SIG-M5 (cell line): ENCODE measurements at regions not wholly inside any gene's neighbourhood (a gene's known extent, or its start where the extent isn't known, plus 50 kb on each side); places are given as distances from the start of the nearest gene placed in this dataset.
"Not testable (repeated sequence)": the region's sequence is repeated elsewhere in the genome, so short reads cannot be mapped to it uniquely, and the experiment has no call there.

Experiments used
- DNase-seq: peaks from one replicate; lab custom pipeline; 2025; lab: John Stamatoyannopoulos, UW

DNA sequence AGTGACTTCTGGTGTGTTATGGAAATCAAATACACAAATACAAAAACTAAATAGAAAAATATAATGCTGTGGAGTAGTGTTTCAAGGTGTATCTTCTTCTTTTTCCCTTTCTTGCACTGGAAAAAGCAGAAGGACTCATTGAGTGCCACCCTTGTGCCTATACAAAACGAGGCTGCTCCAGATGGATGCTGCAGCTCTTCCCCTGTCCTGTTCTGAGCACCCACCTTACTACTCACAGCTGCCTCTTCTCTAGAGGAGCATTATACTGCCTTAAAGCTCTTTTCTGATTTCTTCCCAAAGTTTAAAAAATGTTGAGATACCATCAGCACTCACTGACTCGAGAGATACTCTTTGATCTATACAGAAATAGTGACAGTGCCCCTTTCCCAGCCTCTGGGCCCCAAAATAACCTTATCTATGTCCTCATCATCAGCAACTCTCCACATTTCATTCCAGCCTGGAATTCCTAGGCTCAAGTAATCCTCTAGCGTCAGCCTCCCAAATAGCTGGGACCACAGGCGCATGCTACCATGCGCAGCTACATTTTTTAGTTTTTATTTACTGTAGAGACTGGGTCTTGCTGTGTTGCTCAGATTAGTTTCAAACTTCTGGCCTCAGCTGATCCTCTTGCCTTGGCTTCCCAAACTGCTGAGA is 1356.1 kb upstream of the NRXN1 start:
- no peak for DNase-seq

DNA sequence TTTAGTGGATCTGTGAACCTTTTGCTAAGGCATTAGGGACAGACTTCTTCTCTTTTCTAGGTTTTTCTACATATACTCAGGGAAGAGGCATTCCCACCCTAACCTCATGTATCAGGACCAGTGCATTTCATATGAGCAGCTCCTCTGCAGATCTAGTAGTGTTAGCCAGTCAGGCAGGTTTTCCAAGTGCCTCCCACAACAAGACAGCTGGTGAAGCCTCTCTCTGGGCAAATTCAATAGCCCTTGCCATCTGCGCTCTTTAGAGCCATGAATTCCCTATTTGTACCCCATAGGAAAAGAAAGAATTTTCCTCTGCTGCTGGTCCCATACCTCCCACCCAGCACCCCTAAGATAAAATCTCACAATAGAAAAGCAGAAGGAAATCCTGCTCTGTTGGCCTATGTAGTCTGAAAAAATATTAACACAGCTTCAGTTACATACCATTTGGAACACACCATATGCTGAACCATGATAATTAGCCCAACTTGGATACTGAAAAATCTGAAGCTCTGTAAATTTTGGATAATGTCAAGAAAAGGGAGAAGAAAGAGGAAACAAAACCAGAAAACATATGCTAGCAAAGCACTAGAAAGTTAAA is 1354.6 kb upstream of the NRXN1 start:
- DNase-seq, result no peak

DNA sequence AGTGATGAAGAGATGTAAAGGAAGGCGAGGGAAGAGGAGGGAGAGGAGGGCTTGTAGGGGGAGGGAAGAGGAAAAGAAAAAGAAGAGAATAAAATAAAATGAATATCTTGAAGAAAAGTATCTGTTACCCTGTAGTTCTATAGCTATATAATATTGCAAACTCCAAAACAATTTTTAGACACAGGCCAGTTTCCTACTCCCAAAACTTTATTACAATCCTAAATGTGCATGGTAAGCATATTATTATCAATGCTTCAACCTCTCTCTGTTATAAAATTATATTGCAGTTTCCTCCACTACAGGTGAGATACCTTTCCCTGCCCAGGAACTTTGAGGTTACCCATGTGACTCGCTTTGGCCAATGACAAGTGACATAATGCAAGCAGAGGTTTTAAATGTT is 1351.6 kb upstream of the NRXN1 start:
- no peak for DNase-seq

DNA sequence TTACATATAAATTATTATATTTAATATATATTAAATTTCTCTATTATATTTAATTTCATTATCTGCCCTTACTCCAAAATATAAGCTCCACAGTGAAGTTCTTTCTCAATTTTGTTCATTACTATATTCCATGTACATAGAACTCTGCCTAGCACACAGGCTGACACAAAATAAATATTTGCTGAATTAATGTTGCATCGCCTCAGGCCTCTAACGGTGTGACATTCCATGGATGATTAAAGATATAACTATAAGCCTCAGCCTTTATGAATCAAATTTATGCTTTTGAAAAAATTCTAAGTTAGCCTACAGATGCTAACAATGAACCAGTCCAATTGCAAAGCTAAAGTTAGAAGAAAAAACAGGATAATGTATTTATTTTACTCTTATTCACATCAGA is 1337.2 kb upstream of the NRXN1 start:
- DNase-seq, result no peak

DNA sequence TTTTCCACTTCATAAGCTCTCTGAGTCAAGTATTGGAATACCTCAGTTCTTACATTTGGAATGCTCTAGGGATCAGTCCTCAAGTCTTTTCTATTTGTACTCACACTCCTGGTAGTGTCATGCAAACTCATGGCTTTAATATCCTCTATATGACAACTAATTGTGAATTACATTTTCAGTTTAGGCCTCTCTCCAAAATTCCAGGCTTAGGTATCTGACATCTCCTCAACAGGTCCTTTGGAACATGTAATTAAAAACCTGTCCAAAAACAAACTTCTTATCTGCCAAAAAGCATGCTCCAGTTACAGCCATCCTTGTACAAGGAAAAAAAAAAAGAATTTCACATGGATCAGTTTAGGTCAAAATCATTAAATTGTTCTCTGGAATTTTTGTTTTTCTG is 1336.2 kb upstream of the NRXN1 start:
- DNase-seq, result no peak

DNA sequence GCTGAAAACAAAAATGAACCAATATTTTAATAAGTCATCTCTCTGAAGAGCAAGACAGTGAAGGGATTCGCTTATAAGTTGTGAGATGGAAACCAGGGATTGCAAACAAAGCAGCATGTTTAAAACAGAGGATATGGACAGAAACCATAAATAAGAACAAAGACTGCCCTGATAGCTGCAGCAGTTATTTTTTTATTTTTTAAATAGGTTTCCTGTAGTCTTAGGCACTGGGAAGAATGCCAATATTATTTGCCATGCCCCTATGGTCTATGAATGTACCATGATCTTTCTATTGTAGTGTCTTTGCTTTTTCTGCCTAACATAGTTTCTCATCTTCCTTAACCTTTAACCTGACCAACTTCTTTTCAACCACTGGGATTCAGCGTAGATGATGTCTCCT is 1334.0 kb upstream of the NRXN1 start:
- DNase-seq, result no peak

DNA sequence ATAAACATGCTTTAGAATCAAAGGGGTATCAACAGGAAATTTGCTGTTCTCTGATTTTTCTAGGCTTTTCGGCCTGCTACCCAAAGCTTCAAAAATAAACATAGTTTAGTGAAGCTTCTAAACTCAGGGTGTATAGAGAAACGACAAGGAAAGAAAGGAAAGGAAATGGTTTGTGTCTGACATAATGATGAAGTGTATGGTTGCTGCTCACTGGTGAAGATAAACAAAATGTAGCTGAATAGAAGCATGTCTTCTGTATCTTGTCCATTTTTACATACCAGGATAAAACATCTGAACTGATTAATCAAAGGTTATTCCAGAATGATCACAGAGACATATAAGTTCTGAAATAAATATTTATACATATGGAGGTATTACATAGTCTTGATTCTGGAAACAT is 1324.6 kb upstream of the NRXN1 start:
- DNase-seq, result no peak

DNA sequence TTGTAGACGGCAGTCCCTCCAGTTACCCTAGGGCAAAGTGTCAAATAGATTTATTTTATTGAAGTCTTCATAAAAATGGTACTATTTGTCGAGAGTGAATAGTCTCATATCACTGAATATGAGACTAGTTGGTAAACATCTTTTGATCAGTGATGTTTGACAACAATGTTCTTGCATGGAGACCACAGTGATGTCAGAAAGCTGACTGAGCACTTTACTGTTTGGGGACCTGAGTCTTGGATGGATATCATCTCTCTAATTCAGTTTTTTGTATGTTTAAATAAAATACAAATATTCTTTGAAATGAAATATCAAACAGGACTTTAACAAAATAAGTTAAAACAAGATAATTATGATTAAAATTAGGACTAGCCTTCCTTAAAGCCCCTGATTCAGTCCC is 1315.4 kb upstream of the NRXN1 start:
- DNase-seq, result no peak

DNA sequence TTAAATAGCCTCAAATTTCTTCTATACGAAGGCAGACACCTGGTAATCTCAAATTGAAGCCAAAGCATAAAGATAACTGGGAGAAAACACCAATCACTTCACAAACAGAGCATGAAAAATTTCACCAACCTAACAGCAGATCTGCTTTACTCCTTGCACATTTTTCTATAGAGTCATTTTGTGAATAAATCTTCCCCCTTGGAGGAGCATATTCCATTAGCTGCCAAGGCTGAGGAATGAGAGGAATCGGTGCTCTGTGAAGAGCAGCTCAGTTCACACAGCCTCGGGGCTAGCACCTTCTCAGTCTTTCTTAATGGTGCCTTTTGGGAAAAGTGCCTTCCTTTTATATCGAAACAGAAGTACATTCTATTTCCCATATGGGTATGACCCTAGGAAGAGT is 1313.7 kb upstream of the NRXN1 start:
- DNase-seq, result no peak

DNA sequence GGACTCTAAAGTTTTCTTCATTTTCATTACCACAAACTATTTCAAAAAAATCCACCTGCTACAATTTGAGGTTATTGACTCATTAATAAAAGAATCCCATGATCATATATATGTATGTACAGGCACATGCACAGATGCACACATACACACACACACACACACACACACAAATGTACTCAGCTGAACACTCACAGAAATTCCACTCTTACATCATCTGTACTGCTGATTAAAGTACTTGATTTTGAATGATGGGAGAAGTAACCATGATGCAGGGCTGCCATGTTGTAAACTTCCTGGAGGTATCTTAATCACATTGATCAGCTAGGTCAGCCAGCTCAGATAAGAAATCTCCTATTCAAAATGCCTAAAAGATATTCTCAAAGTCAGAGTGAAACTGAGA is 1313.2 kb upstream of the NRXN1 start:
- no peak for DNase-seq

DNA sequence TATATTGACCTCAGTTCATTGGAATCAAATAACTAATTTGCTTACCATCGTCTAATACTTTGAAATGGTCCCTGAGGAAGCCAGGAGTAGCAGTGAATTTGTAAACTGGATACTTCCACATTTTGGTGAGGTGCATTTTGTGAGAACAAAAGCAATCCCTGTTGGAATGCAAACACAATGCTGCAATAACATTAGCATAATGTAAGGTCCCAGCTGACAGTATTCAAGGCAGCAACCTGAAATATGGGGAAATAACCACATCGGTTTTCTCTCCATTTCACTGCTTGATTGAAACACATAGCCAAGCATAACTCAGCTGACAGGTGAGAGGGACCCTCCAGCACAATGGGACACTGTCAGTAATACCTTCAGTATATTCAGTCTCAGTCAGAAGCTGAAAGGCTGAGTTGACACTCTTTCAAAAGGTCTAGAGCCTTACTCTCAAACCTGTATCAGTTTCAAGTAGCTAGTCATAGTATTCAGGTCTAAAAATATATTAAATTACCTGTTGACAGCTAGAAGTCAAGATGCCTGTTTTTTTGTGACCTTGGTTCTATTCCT is 1311.9 kb upstream of the NRXN1 start:
- DNase-seq, result no peak

DNA sequence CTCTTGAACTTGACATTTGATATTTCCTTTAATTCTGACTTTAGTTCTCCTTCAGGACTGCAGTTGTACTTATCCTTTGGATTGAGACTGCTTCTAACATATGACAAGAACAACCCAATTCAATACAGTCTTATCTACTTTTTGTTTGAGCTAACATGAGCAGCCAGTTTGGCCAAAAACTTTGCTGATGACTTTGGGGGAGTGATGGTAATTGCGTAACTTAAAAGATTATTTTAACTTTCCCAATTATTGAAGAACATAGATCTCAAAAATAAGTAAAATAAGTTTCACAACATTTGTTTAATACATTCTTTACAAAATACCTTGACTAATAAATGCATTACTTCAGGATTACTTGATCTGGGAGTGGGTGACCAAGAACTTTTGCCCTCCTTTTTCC is 1311.1 kb upstream of the NRXN1 start:
- no peak for DNase-seq

DNA sequence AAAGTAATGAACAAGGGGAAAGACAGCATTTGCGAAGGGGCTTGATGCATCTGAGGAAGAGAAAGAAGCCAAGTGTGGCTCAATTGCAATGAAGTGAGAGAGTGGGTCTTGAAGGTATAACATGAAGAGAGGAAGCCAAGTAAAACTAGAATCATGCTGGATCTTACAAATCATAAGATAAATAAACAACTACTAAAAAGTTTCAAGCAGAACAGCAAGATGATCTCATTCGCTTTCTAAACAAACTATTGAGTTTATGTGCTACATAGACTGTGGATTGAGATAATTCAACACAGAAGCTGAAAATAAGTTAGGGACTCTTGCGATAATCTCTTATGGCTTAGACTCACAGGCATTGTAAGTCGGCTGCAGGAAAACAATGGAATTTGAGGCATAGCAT is 1310.5 kb upstream of the NRXN1 start:
- DNase-seq, result no peak

DNA sequence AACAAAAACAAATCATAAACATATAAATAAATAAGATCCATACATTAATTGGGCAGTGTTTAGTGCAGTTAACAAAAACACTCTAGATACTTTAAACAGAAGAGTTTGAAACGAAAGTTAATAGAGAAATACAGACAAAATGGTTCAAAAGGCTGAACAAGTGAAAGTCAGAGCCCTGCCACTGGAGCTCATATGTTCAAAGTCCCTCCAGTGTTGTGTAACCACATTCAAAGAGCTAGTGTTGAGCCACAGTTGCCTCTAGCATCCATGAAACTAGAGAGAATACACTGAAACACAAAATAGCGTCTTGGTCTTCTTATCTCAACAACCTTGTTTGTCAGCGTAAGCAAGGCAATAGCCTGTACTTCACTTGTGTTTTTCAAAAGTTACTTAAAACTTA is 1309.8 kb upstream of the NRXN1 start:
- no peak for DNase-seq

DNA sequence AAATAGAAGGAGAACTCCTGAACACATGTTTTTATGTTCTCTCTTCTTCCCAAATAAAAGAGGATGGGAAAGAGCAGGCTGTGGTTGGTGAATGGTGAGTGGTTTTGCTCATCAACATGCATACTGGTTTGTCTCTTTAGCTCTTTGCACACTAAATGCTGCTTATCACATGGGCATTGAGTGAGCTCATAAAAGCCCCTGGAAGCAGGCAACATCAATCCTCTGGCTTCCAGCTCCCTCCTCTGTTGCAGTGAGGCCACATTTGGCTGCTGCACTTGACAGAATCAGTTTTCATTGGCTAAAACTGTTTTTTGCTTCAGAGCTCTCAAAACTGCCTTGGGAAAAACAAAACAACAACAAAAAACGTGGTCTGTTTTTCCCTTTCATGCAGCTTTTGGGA is 1308.2 kb upstream of the NRXN1 start:
- DNase-seq, result no peak

DNA sequence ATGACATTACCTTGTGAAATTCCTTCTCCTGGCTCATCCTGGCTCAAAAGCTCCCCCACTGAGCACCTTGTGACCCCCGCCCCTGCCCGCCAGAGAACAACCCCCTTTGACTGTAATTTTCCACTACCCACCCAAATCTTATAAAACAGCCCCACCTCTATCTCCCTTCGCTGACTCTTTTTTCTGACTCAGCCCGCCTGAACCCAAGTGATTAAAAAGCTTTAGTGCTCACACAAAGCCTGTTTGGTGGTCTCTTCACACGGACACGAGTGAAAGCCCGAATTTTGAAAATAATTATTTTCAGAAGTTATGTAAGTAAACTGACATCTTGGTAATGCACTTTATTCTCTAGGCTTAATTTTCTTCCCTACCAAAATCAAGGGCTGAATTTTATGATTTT is 1305.9 kb upstream of the NRXN1 start:
- DNase-seq, result not testable (repeated sequence)

DNA sequence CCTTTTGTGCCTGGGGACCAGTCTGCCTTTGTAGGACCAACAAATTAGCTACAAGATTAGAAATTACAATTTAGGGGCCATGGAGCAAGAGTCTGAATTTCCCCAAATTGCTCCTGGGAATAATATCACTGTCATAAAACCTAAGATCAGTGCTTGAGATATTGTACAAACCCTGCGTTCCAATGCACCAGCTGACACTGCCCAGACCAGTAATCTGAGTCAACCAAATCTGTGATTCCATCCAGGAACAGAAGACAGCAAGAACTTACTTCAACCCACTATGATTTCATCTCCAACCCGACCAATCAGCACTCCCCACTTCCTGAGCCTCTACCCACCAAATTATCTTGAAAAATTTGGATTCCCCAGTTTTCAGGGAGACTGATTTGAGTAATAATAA is 1305.0 kb upstream of the NRXN1 start:
- DNase-seq, result no peak

DNA sequence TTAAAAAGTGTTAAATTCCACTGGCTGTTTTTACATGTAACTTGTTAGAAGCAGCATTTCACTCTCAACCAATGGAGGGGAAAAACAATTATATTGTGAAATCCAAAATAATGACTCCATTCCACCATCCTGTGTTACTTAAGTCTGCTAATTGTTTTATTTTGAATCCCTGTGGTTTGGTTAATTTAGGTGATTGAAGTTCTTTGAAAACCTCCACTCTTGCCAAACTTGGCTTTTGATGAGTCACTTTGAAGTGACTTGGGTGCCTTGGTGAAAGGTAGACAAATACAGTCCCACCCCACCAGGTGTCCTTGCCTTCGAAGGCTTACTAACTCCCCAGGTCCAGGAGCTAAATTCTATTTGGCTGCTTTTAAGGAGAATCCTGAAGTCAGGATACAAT is 1303.8 kb upstream of the NRXN1 start:
- no peak for DNase-seq

DNA sequence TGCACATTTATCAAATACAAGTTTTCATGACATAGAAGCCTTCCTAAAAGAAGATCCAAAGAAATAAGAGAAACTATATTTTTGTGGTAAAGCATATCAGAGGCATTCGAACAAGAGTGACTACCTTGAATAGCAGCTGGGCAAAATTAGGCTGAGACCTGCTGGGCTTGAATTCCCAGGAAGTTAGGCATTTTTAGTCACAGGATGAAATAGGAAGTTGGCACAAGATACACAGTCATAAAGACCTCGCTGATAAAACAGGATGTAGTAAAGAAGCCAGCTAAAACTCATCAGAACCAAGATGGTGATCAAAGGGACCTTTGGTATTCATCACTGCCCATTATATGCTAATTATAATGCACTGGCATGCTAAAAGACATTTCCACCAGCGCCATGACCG is 1302.3 kb upstream of the NRXN1 start:
- DNase-seq, result no peak

DNA sequence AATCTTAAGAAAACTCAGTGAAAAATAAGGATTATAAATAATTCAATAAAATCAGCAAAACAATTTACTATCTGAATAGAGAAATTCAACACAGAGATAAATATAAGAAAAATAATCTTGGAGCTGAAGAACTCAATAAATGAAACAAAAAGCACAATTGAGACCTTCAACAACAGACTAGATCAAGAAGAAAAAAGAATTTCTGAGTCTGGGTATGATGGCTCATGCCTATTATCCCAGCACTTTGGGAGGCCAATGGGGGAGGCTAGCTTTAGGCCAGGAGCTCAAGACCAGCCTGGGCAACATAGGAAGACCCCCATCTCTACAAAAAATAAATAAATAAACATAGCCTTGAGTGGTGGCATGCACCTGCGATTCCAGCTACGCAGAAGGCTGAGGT is 1295.7 kb upstream of the NRXN1 start:
- no peak for DNase-seq

DNA sequence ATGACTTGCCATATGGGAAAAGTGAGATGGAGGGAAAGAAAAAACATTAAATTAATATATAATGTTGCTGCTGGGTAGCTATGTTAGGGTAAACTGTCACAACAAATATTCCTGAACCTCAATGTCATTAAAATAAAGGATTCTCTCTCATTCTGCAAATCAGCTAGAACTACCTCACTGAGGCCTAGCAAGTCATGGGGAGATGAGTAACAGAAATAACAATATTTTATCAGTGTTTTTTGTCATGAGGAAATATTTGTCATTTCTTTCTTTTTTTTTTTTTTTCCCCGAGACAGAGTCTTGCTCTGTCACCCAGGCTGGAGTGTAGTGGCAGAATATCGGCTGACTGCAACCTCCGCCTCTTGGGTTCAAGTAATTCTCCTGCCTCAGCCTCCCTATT is 1282.3 kb upstream of the NRXN1 start:
- DNase-seq, result no peak

DNA sequence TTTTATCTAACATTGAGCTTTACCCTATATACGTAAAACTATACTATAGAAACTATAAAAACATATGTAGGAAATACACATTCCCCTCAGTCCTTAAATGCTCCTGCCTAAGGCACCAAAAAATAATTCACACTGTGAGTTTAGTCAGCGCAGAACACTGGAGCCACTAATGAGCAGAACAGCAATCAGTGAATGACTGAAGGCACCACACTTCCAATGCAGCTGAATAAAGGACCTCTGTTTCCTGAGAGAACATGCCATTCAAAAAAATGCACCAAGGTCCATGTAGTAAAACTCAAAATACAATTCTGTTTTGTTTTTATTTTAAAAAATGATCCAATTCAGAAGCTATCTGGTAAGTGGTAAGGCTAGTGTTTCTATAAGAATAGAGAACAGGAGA is 1280.6 kb upstream of the NRXN1 start:
- no peak for DNase-seq

DNA sequence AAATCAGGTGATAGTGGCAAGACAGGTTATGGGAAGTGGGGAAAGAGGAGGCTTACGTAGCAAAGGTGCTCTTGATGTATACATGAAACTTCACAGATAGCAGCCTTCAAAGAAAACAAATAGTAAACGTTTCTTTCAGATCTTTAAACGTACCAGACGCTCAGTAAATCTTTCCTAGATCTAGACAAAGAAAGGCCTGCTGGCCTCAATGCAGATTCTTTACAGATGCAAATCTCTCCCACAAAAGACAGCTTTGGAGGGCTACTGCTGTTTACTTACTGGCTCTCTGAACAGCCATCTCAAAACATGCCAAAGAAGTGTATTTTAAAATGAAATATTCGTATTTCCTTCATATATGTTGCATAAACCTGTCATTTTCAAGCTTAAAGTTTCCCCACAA is 1279.9 kb upstream of the NRXN1 start:
- DNase-seq, result no peak

DNA sequence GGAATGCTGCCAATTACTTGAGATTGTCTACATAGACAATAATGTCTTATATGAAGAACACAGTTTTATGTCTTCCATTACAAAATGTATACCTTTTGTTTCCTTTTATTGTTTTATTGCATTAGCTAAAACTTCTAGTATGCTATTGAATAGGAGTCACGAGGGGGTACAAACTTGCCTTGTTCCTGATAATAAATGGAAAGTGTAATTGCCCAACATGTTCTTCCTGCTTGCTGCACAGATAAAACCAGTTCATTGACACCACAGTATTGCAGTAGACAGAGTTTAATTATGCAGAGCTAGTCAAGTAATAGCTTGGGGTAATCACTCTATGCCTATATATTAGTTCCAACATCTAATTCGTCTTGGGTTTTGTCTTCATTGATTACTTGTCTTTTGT is 1276.2 kb upstream of the NRXN1 start:
- DNase-seq, result no peak
